Right atrium auricular region (tissue), 2 donors: ENCODE measurements at regions not wholly inside any gene's neighbourhood (a gene's known extent, or its start where the extent isn't known, plus 50 kb on each side); places are given as distances from the start of the nearest gene placed in this dataset.

Experiments
- DNase-seq: peaks from one replicate; pipeline ENCODE4 v3.0.0-alpha.2; 2019; ENCODE audit warnings: low spot score
- H3K27ac ChIP-seq, 2 donors: fragments of 200-600 bp; sonication (generic); 1 replicate in 1 of 2; 2 replicates in 1 of 2; pipeline ENCODE4 v1.5.1; 2016 to 2019
- H3K27me3 ChIP-seq, 2 donors: fragments of 200-600 bp; sonication (generic); one replicate each; pipeline versions ENCODE4 v1.5.1 to v1.6.0; 2017 to 2019
- H3K36me3 ChIP-seq: fragments of 200-600 bp; sonication (generic); one replicate; pipeline ENCODE4 v1.5.1; 2016
- H3K4me1 ChIP-seq, 2 donors: fragments of 200-600 bp; sonication (generic); one replicate each; pipeline versions ENCODE4 v1.5.1 to v1.6.0; 2017 to 2019
- H3K4me3 ChIP-seq, 2 donors: fragments of 200-600 bp; sonication (generic); 1 replicate in 1 of 2; 2 replicates in 1 of 2; pipeline ENCODE4 v1.5.1; 2017 to 2019; ENCODE audit warnings: mild to moderate bottlenecking in 1 of 2, moderate library complexity in 1 of 2
- H3K9me3 ChIP-seq, 2 donors: fragments of 200-600 bp; sonication (generic); one replicate each; pipeline ENCODE4 v1.5.1; 2019
- CTCF ChIP-seq, 2 donors: fragments of 200-600 bp; sonication (generic); IDR thresholded peaks; one replicate each; pipeline ENCODE4 v1.5.1; 2019; ENCODE audit warnings: antibody characterized with exemption in 2 of 2

- Histone ChIP-seq H3K36me3 (no peaks in the 10 kb centered on the region), H3K9me3 (peaks cover 0 to 16% of the 10 kb centered on the region in 2 donors), H3K4me3 (no peak overlapping the region), H3K4me1 (no peaks in the 10 kb centered on the region), H3K27me3 (no peaks in the 10 kb centered on the region), H3K27ac (no peak overlapping the region)
- TF ChIP-seq CTCF (IDR thresholded peaks at IDR 0.05), result no peak
- no peak for DNase-seq
Observed at GRCh38 chr16:86357303-86357702, 153.0 kb upstream of the FOXF1 start.

- DNase-seq, result no peak
- H3K36me3 ChIP-seq, result no peaks in the 10 kb centered on the region
- no peak for TF ChIP-seq CTCF (IDR thresholded peaks at IDR 0.05)
- no peaks in the 10 kb centered on the region for H3K27me3 ChIP-seq
- peaks cover 0 to 16% of the 10 kb centered on the region in 2 donors for H3K9me3 ChIP-seq
- H3K27ac ChIP-seq, result no peak overlapping the region
- no peak overlapping the region for H3K4me3 ChIP-seq
- H3K4me1 ChIP-seq, result no peaks in the 10 kb centered on the region
Observed at GRCh38 chr16:86357950-86358349, 152.4 kb upstream of the FOXF1 start.

- Histone ChIP-seq H3K36me3 (no peaks in the 10 kb centered on the region), H3K27me3 (no peaks in the 10 kb centered on the region), H3K4me1 (no peaks in the 10 kb centered on the region), H3K27ac (no peak overlapping the region), H3K4me3 (no peak overlapping the region), H3K9me3 (peaks cover 0 to 16% of the 10 kb centered on the region in 2 donors)
- no peak for DNase-seq
- no peak for TF ChIP-seq CTCF (IDR thresholded peaks at IDR 0.05)
Observed at GRCh38 chr16:86359571-86359970, 150.8 kb upstream of the FOXF1 start.

GRCh38 chr16:86362155-86362849, 148.0 kb upstream of the FOXF1 start:
- Histone ChIP-seq H3K27me3 (no peaks in the 10 kb centered on the region), H3K27ac (no peak overlapping the region), H3K4me1 (no peaks in the 10 kb centered on the region), H3K9me3 (no peaks in the 10 kb centered on the region), H3K4me3 (no peak overlapping the region), H3K36me3 (no peaks in the 10 kb centered on the region)
- DNase-seq, result no peak
- TF ChIP-seq CTCF (IDR thresholded peaks at IDR 0.05), result no peak

GRCh38 chr16:86363057-86363490, 147.3 kb upstream of the FOXF1 start:
- Histone ChIP-seq H3K36me3 (no peaks in the 10 kb centered on the region), H3K27ac (no peak overlapping the region), H3K4me3 (no peak overlapping the region), H3K27me3 (no peaks in the 10 kb centered on the region), H3K9me3 (no peaks in the 10 kb centered on the region), H3K4me1 (no peaks in the 10 kb centered on the region)
- no peak for TF ChIP-seq CTCF (IDR thresholded peaks at IDR 0.05)
- no peak for DNase-seq
